HL-60 (cell line): ENCODE measurements at regions not wholly inside any gene's neighbourhood (a gene's known extent, or its start where the extent isn't known, plus 50 kb on each side); places are given as distances from the start of the nearest gene placed in this dataset.

Experiments used
- DNase-seq, 2 experiments: peaks; one replicate each; pipeline ENCODE4 v3.0.0-alpha.2; 2010 to 2020; ENCODE audit warnings: low read depth in 1 of 2, low spot score in 1 of 2
- H3K27ac ChIP-seq: fragments of 250-450 bp; sonication (Bioruptor Pico); replicated peaks from 2 replicates; pipeline ENCODE4 v1.5.1; 2020; ENCODE audit warnings: mild to moderate bottlenecking, moderate library complexity
- H3K27me3 ChIP-seq: fragments of 250-450 bp; sonication (Bioruptor Pico); 2 replicates; pipeline ENCODE4 v1.5.1; 2021; ENCODE audit warnings: mild to moderate bottlenecking, moderate library complexity; ENCODE audit not compliant: insufficient read depth, poor library complexity, severe bottlenecking
- H3K4me3 ChIP-seq: replicated peaks from 2 replicates; pipeline ENCODE4 v1.5.1; 2011; ENCODE audit warnings: mild to moderate bottlenecking, control low read depth, low read length; ENCODE audit not compliant: insufficient read depth
- CTCF ChIP-seq: IDR thresholded peaks from one replicate; pipeline ENCODE4 v1.5.1; 2011; ENCODE audit warnings: low read length, control low read depth, inconsistent platforms; ENCODE audit not compliant: insufficient read depth
- GABPA ChIP-seq: IDR thresholded peaks from 2 replicates; pipeline ENCODE4 v1.6.1; 2012; ENCODE audit warnings: low read depth
- POLR2AphosphoS5 ChIP-seq: IDR thresholded peaks from 2 replicates; pipeline ENCODE4 v1.6.1; 2012; ENCODE audit warnings: low read depth
- REST ChIP-seq: IDR thresholded peaks from 2 replicates; pipeline ENCODE4 v1.6.1; 2012; ENCODE audit warnings: low read depth; ENCODE audit not compliant: insufficient replicate concordance
- SPI1 ChIP-seq: IDR thresholded peaks from 2 replicates; pipeline ENCODE4 v1.6.1; 2012; ENCODE audit warnings: low read depth, mild to moderate bottlenecking, borderline replicate concordance

GRCh38 chr12:124125203-124125871 lies 152.3 kb downstream of the ZNF664 start:
- no peaks in the 10 kb centered on the region for H3K27me3 ChIP-seq
- TF ChIP-seq CTCF, result no peak
- TF ChIP-seq SPI1, result no peak
- TF ChIP-seq GABPA, result no peak
- TF ChIP-seq REST, result no peak
- TF ChIP-seq POLR2AphosphoS5, result no peak
- H3K27ac ChIP-seq, result no peak overlapping the region
- H3K4me3 ChIP-seq, result no peak overlapping the region
- no peak for DNase-seq

GRCh38 chr12:124126950-124127655 lies 154.1 kb downstream of the ZNF664 start:
- Histone ChIP-seq H3K27me3 (no peaks in the 10 kb centered on the region), H3K27ac (no peak overlapping the region), H3K4me3 (no peak overlapping the region)
- TF ChIP-seq SPI1, result no peak
- TF ChIP-seq GABPA, result no peak
- no peak for TF ChIP-seq POLR2AphosphoS5
- DNase-seq, result no peak

GRCh38 chr12:124129132-124129531 lies 156.1 kb downstream of the ZNF664 start:
- TF ChIP-seq REST (no peak), GABPA (no peak), SPI1 (no peak), CTCF (no peak), POLR2AphosphoS5 (no peak)
- no peak overlapping the region for H3K4me3 ChIP-seq
- no peaks in the 10 kb centered on the region for H3K27me3 ChIP-seq
- no peak overlapping the region for H3K27ac ChIP-seq
- DNase-seq, result no peak

GRCh38 chr12:124130691-124131591 lies 157.9 kb downstream of the ZNF664 start:
- no peak overlapping the region for H3K27ac ChIP-seq
- H3K4me3 ChIP-seq, result no peak overlapping the region
- TF ChIP-seq POLR2AphosphoS5, result no peak
- TF ChIP-seq CTCF, result no peak
- TF ChIP-seq SPI1, result no peak
- TF ChIP-seq GABPA, result no peak
- no peak for TF ChIP-seq REST
- DNase-seq, result no peak
- H3K27me3 ChIP-seq, result no peaks in the 10 kb centered on the region
